GM21390 (cell line): ENCODE measurements at regions not wholly inside any gene's neighbourhood (a gene's known extent, or its start where the extent isn't known, plus 50 kb on each side); places are given as distances from the start of the nearest gene placed in this dataset.
A peak's percentile ranks its signal among the peaks of the same experiment; 100 is the strongest.
"Not testable (repeated sequence)": the region's sequence is repeated elsewhere in the genome, so short reads cannot be mapped to it uniquely, and the experiment has no call there.

ENCODE experiments used
- ATAC-seq: cut with Tn5 transposase; IDR thresholded peaks from one replicate; pipeline ENCODE4 v1.9.1; 2021; ENCODE audit not compliant: unreplicated experiment

DNA sequence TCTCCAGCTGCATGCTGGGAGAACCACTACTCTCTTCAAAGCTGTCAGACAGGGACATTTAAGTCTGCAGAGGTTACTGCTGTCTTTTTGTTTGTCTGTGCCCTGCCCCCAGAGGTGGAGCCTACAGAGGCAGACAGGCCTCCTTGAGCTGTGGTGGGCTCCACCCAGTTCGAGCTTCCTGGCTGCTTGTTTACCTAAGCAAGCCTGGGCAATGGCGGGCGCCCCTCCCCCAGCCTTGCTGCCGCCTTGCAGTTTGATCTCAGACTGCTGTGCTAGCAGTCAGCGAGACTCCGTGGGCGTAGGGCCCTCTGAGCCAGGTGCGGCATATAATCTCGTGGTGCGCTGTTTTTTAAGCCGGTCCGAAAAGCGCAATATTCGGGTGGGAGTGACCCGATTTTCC lies 215.0 kb downstream of the STIM2 start:
- ATAC-seq = not testable (repeated sequence)

DNA sequence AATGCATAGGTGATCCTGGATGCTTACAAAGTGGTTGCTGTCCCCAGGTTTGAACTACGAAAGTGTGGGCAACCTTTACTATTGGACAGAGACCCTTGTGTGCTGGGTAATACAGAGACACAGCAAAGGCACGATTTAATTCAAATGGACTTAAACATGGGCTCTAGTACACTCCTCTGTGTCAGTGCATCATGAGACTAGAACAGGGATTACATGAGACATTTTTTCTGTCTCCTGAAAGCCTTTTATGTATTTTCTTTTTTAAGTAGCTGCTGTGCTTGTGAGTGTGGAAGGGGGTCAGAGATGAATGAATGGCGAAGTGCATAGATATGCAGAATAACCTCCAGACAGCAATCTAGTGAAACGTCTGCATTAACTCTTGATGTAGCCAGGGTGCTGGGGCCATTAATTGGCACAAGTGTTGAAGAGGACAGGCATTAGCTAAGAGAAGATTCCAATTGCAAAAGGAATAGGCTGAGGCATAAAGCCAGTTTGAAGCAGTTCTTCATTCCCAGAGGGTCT lies 218.4 kb downstream of the STIM2 start:
- no peak for ATAC-seq

DNA sequence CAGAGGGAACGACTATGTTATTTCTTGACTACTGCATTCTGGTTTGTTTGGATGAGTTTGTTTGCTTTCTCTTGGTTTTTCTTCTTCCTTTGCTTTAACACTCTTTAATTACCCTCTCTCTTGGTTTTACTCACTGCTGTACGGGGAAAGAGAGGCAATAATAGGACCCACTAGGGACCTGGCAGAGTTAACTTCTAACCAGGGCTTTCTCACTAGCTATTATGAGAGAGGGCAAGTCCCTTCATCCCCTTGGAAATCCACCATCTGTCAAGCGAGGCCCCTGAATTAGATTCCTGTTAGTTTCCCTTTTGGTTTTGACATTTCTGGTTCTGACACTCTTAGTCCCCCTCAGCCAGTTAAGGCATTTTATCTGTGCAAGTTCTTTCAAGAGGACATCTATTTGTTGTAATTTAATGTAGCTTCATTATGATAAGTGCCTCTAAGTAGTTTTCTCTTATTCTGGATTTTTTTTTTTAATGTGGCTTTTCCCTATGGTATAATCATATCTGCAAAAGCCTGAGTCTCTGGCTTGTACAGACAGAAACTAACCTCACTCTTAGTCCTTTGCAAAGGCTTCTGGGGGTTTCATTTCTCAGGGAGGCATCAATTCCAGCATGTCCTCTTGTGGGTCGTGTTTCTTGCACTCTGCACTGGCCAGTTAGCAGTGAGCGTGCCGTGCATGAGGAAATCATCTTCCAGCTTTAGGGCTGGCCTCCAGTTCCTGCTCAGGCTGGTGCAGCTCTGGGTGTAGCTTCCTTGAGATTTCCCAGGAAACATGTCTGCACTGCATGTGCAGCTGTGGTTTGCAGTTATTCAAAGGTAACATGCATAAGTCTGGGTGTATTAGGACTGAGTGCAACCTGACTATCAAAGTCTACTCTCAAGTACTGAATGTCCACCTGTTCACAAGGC lies 221.3 kb downstream of the STIM2 start:
- ATAC-seq = peak; percentile 60

DNA sequence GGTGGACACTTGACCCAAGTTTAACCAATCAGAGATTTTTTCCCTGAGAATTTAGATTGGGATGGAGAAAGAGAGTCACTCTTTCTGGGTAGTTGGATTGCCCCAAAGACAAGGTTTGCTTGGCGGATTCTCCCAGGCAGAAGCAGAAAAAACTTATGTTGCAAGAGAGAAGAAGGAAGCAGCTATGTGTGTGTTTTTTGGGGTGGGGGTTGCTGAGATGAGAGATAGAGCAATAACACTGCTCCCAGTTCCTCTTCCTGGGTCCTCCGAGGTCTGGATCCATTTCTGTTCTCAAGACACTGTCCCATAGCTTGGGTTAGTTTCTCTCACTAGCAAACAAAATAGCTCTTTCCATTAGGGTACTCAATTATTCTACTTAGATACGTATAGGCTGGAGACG lies 222.1 kb downstream of the STIM2 start:
- ATAC-seq = no peak

DNA sequence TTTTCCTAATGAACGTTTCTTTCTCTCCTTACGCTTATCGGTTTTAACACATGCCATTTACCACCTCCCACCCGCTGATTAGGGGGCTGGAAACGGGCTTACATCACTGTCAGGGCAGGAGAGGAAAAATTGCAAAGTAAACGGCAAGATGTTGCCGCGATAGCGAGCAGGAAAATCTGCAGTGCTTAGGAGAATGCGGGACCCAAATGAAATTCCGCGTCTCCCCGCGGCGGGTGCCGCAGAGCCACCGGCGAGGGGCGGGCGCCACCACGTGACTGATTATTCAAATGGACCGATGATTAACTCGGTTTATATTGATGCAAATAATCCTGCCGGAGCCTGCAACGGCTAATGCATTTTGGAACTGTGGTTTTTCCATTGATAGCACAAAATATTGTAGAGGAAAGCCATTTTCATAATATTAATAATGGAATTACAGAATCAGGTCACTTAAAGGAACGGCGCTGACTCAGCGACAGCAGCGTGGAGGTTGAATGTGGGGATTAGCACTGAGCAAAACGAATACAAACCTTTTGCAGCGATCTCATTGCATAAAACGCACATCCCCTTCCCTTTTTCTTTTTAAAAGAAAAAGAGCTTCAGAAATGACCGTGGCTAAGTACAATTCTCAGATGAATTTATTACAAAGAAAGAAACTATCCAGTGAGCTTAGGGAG lies 224.2 kb downstream of the STIM2 start:
- no peak for ATAC-seq

DNA sequence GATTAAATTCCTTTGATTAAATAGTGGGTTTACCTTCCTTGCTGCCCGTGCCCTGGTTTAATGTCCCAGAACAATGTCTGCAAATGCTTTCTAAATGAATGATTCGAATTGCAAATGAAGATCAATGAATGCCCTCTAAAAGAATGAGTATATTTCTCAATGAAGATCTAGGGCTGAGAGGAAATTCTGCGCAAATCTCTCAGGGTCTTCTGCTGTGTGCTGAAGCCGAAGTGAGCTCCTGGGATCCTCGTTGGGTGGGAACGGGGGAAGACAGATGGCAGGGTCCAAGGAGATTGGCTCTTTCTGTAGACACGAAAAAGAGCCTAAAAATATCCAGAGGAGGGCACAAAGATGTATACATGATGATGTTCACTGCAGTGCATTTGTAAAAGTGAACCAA lies 224.8 kb downstream of the STIM2 start:
- ATAC-seq = no peak

DNA sequence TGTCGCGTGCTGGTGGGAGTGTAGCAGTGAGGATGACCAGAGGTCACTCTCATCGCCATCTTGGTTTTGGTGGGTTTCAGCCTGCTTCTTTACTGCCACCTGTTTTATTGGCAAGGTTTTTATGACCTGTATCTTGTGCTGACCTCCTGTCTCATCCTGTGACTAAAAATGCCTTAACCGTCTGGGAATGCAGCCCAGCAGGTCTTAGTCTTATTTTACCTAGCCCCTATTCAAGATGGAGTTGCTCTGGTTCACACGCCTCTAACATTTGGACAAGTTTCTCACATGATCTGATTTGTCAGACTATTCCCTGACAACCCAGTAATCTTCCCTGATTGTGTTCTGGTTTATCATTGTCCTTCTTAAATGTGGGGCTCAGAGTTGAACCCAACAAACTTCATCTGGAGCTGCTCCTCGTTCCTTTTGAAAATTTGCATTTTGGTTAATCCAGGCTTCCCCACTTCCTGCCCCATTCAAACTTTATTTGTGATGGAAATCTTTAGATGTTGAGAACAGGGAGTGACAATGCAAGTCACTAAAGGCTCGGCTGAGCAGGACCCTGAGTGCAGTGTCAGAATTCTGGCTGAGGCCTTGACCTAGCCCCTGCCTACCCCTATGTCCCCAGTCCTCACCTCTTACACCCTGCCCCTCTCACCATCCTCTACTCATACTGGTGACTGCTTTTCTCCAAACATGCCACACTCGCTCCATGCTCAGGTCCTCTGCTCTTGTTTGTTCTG lies 226.8 kb downstream of the STIM2 start:
- no peak for ATAC-seq

DNA sequence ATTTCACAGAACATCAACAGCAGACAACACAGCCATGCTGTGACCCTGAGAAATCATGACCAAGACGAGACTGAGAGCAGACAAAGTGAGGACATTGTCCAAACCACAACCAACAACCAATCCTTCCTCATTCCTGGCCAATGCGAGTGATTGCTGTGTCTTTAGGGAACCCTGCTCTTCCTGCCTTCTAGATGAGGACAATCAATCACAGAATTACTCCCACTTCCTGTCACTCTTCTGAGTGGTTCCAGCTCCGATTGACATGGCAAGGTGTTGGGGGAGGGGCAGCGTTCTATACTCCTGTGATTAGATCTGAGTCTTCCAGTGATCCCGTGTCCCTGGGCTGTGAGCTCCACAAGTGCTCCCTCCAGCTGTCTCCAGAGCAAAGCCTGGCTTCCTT lies 227.8 kb downstream of the STIM2 start:
- ATAC-seq = no peak

DNA sequence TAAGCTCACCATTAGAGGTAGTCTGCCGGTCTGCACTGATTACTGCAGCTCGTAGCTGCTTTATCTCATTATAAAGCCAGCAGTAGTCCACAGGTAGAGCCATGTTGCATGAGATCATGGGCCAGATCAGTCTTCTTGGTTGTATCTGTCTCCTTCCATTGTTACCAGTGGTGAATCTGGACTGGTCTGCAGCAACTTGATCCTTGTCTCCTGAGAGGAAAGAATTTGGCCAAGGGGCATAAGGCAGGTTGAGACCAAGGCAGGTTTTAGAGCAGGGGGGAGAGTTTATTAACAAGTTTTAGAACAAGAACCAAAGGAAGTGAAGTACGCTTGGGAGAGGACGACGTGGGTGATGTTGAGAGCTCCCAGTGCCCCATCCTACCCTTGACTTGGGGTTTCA lies 228.5 kb downstream of the STIM2 start:
- ATAC-seq = no peak

DNA sequence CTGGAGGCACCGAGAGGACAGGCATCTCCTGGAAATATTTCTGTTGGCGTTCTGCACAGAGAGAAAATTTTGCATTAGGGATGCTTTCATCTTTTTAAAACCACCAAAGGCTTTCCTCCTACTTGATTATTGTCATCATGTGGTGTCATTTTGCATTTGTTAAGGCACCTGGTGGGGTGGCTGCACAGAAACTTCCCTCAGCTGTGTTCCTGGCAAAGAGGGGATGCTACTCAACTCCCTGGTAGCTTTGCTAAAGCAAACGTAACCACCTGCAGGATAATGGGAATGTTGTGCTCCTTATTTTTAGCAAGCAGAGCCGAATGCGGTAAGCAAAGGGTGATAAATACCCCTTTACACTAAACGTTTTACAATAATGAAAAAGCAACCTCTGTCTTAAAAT lies 229.8 kb downstream of the STIM2 start:
- ATAC-seq = no peak

DNA sequence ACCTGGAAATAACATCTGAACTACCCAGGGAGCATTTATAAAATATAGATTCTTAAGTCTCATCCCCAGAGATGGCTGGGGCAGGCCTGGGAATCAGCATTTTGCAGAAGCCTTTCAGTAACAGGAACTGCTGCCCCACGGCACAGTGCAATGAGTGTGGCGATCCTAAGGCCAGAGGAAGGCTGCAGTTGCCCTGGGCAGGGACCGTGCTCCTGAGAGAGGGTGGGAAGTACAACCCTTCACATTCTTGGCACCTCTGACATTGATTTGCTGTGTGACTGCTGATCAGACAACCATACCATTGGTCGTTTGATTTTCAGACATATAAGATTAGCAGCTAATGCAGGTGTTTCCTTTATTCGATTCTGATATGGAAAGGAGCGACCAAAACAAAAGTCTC lies 233.6 kb downstream of the STIM2 start:
- no peak for ATAC-seq

DNA sequence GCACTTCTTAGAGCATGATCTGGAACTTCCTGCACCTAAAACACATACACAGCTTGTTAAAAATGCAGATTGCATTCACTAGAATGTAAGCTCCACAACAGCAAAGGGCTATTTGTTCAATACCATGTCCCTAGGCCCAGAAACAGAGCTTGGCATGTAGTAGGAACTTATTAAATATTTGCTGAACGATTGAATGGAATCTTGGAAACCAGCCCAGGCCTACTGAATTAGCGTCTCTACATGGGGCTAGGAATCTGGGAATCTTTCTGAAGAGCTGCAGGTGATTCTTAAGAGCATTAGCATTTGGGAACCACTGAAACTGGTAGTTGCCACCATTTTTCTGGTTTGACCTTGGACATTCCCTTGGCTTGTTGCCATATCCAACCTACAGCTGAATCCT lies 234.1 kb downstream of the STIM2 start:
- no peak for ATAC-seq

DNA sequence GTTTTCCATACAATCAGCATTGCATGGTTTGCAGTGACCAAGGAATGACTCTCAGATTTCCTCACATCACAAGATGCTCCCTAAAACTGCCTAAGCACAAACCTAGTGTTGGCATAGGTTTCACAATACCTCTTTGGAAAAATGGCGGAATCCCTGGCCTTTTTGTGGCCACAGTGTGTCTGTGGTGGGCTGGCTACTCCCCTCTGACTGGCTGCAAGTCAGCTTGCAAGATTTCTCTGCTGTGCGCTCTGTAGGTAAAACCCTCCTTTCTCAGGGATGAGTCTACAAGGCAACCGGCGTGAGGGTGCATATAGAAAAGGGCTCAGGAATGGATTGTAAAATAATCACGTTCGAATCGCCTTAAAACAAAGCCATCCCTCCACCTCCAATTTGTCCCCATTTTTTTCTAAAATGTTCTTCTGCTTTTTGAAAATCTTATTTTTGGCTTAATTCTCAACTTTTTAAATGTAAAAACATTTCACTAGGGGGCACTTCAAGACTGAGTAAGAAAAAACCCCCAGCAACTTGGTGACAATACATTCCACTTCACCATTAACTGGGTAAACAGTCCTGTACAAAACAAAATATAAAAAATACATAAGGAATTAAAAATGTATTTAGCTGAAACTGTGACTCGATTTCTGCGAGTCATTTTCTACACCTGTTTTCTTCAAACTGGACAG lies 235.6 kb downstream of the STIM2 start:
- no peak for ATAC-seq

DNA sequence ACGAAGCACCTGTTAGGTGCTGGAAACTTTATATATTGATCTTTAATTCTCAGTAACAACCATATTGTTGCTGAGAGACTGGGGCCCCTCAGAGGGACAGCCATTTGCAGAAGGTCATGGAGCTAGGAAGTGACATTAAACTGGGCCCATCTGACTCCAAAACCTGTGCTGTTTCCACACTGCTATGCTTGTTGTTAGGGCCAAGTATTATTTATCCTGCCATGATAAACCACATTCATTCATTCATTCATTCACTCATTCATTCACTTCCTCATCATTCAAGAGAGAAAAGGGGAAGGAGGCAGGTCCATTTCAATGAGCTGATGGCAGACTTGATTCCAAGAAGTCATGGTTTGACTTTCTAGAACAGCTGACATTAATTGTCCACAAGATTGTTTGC lies 237.4 kb downstream of the STIM2 start:
- no peak for ATAC-seq

DNA sequence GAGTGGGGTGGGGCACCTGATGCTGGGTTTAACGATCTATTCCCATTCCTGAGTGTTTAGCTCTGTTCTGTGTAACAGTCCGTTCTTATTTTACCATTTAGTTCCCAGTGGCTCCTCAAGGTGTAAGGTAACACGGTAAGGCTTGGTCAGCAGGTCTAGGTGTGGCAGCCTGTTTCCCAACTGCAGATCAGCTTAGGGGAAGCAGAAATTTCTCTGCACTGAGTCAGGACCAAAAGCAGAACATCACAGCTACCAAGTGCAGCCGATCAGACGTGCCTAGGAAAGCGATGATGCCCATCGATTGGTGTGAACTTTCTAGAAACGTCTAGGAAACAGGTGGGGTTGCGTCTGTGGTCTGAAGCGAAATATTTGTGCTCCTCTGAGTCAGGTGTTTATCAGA lies 240.1 kb downstream of the STIM2 start:
- ATAC-seq = no peak

DNA sequence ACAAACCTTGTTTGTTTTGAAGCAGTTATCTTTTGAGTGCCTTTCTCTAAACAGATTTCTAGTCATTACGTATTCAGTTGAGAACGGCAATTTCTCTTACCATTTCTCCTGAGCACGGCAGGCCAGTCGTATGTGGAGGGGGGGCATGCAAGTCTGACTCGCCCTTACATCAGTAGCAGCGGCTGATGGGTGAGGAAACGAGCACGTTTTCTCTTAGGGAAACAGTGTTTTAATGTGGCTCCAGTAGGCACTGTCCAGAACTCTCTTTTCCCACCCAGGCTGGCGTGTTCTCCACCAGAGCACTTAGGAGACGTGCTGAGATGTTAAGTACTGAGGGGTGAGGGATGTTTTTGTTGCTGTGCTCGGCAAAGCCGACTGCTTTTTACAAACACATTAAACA lies 240.5 kb downstream of the STIM2 start:
- ATAC-seq = no peak

DNA sequence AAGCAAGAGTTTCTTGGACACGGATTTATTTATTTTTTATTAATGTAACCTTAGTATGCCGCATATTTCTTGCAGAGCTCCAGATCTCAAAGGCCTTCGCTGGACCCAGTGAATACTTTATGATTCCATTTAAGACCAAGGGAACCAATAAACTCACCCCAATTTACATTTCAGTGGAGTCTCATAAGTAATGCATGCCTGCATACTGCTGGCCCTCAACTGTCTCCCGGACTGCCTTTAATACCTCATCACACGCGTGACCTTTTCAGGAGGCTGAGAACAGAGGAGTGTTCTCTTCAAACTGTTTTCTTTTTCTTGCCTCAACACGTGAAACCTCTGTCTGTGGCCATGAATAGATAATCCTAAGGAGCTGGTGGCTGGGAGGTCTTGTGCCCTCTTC lies 240.9 kb downstream of the STIM2 start:
- no peak for ATAC-seq

DNA sequence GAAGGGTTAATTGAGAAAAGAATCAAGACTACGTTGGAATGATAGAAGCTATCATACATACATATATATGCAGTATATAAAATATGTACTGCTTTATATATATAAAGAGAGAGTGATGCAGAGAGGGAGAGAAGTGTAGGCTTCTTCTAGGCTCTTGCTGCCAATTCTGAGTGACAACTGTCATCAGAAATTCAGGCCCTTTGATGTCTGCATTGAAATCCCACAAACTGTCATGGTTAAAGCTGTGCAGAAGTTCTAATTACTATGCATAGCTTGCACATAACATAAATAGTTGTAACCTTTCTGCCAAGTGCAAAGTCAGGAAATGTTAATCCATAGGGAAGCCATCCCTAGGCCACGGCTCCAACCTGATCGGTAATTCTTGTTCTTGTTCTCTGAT lies 251.0 kb downstream of the STIM2 start:
- ATAC-seq = no peak

DNA sequence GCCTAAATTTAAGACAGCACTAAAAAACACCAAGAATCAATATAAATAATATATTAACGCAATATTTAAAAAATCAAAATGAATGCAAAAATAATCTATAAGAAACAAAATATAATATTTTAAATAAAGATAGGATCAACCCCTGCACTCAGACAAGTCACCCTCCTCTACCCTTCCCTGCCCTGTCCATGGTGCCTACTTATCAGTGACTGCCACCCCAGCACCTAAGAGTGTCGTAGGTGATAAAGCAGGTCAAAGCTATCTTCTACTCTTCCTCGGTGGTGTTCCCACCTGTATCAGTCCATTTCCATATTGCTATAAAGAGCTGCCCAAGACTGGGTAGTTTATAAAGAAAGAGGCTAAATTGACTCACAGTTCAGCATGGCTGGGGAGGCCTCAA lies 251.9 kb downstream of the STIM2 start:
- no peak for ATAC-seq

DNA sequence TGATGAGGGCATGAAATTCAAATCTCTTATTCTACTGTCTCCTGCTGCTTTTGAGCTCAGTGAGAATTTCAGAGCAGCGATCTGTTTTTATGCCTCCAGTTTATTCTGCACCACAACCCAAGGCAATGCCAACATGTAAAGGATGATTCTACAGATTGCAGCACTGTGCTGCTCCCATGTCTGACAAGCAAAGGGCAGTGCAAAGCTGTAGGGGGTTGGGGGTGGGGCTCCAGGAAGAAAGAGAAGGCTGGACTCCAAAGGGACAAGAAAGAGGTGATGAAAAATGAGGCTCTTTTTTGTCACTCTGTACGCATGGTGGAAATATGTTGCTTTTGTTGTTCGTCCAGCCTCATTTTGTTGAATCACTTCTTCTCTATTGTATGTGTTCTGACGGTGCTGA lies 254.6 kb downstream of the STIM2 start:
- no peak for ATAC-seq

DNA sequence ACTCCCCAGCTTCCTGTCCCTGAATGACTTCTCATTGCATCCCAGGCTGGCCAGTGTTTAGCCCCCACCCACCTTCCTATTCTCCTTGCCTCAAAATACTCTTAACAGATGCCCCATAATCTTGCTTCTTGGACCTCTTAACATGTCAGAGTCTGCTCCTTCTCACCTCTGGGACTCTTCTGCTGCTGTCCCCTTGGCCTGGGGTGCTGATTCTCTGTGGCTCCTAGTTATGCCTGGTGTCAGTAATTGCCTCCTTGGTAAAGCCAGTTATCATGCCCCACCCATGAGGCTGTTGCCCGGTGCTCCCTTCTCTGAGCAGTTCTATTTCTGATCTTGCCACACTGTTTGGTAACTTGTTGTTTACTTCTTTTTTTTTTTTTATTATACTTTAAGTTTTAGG lies 256.8 kb downstream of the STIM2 start:
- no peak for ATAC-seq
